GM12873 (cell line): ENCODE measurements at regions not wholly inside any gene's neighbourhood (a gene's known extent, or its start where the extent isn't known, plus 50 kb on each side); places are given as distances from the start of the nearest gene placed in this dataset.

Source experiments
- TF ChIP-seq, protein P1 (sequence below): IDR thresholded peaks from 2 replicates; pipeline ENCODE4 v1.5.1; 2012; ENCODE audit warnings: low read depth, mild to moderate bottlenecking, moderate library complexity, low read length, control low read depth; ENCODE audit not compliant: insufficient read depth; ENCODE audit errors: missing control alignments

DNA sequence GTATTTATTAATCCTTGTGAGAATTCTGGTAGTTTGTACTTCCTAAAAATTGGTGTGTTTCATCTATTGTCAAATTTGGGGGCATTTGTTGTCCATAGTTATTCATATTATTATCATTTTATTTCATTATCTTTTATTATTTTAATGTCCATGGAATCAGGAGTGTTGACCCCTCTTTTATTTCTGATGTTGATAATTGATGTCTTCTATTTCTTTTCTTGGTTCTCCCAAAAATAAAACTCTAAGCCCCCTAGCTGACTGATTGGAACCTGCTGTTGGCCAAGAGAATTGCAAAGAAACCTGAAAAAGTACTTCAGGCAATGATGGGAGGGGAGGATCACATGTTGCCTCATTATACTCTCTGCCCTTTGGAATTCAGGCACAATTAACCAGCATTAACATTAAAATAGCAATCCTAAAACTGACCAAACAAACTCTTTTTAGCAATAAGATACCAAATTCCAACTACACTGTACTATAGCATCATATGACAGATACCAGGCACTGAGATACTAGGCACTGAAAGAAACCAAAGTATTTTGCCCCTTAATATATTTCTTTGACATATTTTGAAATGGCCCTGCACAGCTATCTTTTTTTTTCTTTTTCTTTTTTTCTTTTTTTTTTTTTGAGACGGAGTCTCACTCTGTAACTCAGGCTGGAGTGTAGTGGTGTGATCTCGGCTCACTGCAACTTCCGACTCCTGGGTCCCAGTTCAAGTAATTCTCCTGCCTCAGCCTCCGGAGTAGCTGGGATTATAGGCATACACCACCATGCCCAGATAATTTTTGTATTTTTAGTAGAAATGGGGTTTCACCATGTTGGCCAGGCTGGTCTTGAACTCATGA is 1097.2 kb upstream of the CNTNAP5 start:
- TF ChIP-seq, protein P1, sequence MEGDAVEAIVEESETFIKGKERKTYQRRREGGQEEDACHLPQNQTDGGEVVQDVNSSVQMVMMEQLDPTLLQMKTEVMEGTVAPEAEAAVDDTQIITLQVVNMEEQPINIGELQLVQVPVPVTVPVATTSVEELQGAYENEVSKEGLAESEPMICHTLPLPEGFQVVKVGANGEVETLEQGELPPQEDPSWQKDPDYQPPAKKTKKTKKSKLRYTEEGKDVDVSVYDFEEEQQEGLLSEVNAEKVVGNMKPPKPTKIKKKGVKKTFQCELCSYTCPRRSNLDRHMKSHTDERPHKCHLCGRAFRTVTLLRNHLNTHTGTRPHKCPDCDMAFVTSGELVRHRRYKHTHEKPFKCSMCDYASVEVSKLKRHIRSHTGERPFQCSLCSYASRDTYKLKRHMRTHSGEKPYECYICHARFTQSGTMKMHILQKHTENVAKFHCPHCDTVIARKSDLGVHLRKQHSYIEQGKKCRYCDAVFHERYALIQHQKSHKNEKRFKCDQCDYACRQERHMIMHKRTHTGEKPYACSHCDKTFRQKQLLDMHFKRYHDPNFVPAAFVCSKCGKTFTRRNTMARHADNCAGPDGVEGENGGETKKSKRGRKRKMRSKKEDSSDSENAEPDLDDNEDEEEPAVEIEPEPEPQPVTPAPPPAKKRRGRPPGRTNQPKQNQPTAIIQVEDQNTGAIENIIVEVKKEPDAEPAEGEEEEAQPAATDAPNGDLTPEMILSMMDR, result no peak

DNA sequence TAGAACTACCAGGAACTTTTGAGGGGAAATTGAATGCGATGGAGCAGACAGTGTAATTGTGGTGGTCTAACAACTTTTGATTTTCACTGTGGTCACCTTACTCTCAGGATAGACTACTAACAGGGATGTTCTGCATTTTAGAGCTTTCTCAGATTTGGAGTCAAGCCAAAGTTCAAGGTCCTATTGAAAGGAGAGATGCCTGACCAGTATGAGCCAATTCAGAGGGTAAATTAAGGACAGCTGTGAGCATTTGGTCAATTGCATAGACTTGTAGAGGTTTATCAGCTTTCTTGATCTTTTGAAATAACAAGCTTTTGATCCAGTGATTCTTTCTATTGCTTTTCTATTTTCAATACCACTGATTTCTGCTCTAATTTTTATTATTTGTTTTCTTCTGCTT is 1095.7 kb upstream of the CNTNAP5 start:
- TF ChIP-seq, protein P1, result no peak

DNA sequence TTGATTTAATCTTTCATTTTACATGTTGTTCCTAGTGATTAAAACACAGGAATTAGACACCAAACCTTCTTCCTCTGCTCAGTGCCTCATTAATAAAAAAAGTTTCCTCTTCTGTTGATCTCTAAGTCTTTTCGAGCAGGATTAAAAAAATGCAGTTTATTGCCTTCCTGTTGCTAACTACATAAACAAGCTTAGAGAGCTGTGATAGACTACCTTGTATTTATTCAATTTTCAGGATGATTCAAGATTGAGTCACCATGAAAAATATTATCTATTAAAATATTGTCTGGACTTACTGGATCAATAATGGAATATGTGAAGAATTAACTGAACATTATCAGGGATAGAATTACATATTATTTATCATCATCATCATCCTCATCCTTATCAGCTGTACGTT is 1089.6 kb upstream of the CNTNAP5 start:
- TF ChIP-seq, protein P1, result no peak

DNA sequence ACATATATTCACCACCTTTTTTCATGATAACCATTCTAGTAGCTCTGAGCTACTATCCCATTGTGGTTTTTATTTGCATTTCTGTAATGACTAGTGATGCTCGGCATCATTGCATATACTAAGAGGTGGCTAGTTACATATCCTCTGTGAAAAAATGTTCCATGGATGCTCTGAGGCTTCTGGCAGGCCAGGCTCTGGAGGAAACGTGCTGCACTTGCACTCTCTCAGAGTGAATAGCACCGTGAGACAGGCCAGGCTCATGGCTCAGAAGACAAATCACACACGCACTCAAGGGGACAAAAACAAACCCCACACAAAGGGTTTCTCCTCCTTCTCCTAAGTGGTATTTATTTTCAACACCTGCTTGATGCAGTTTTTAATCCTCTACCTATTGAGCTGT is 1085.3 kb upstream of the CNTNAP5 start:
- TF ChIP-seq, protein P1, result no peak

DNA sequence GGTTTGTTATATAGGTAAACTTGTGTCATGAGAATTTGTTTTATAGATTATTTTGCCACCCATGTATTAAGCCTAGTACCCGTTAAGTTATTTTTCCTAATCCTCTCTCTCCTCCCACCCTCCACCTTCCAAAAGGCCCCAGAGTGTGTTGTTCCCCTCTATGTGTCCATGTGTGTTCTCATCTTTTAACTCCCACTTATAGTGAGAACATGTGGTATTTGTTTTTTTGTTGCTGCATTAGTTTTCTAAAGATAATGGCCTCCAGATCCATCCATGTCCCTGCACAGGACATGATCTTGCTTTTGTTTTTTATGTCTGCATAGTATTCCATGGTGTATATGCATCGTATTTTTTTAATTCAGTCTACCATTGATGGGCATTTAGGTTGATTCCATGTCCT is 1075.6 kb upstream of the CNTNAP5 start:
- TF ChIP-seq, protein P1, result no peak

DNA sequence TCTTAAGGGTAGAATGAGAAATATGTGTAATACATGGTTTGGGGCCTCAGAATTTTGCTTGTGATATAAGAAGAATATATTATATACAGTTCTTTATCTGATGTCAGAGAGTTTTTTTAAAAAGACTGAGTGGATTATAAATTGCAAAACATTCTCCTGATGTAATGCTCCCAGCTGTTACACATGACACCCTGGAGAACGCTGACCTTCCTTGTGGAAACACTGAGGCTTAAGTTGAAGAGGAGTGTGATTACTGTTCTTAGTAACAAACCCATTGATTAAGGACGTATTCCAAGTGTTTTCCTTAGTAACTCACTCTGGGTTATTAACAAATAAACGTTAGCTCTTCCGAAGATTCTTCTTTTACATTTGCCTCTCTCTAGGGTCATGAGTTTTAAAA is 1069.3 kb upstream of the CNTNAP5 start:
- TF ChIP-seq, protein P1, result no peak

DNA sequence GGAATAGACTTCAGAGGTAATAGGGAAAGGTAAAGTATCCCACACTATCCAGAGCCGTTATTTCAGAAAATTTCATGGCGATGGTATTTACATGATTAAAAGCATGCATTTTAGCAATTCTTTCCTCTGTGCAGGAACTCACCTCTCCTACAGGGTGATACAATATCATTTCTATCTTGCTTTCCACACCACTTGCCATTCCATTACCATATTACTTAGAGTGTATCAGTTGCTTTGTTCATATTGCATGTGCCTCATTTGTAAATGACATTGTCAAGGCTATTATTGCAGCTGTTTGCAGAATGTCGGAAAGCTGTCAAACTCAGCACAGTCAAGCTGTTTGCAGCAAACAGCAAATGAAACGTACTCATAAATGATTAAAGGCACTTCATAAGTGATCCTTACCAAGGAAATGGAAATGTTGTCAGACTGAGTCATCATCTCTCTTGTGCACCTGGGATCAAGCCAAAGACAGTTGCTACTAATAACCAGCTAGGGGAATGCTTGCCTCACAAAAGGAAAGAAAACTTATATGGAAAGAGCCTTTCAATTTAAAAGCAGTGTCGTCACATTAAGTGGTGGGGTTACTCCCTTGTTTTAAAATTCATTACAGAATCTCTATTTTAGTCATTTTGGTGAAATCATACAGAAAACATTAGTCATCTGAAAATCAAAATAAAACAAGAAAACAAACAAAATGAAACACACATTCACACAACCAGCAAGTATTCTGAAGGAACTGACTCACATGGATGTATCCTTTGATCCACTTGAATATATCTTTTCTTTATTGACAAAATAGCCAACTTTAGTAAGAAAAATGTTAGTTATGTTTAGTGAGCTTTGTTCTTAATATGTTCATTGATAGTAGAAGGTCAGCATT is 1064.1 kb upstream of the CNTNAP5 start:
- TF ChIP-seq, protein P1, result no peak
